Esophagus muscularis mucosa (tissue), 4 donors: ENCODE measurements at regions not wholly inside any gene's neighbourhood (a gene's known extent, or its start where the extent isn't known, plus 50 kb on each side); places are given as distances from the start of the nearest gene placed in this dataset.

Experiments used
- DNase-seq: peaks from one replicate; pipeline ENCODE4 v3.0.0-alpha.2; 2017; ENCODE audit errors: extremely low spot score
- H3K27ac ChIP-seq, 4 donors: fragments of 200-600 bp; sonication (generic); replicated peaks in 1 of 4; 1 replicate in 3 of 4; 2 replicates in 1 of 4; pipeline ENCODE4 v1.5.1; 2016 to 2019; ENCODE audit warnings: mild to moderate bottlenecking in 1 of 4
- H3K27me3 ChIP-seq, 4 donors: fragments of 200-600 bp; sonication (generic); one replicate each; pipeline versions ENCODE4 v1.5.1 to v1.6.0; 2016 to 2019
- H3K36me3 ChIP-seq, 4 donors: fragments of 200-600 bp; sonication (generic); one replicate each; pipeline ENCODE4 v1.5.1; 2016 to 2019
- H3K4me1 ChIP-seq, 4 donors: fragments of 200-600 bp; sonication (generic); one replicate each; pipeline ENCODE4 v1.5.1; 2016 to 2019
- H3K4me3 ChIP-seq, 4 donors: fragments of 200-600 bp; sonication (generic); 1 replicate in 2 of 4; 2 replicates in 2 of 4; pipeline ENCODE4 v1.5.1; 2016 to 2019; ENCODE audit warnings: mild to moderate bottlenecking in 4 of 4, moderate library complexity in 1 of 4
- H3K9me3 ChIP-seq, 4 donors: fragments of 200-600 bp; sonication (generic); 1 replicate in 3 of 4; 2 replicates in 1 of 4; pipeline ENCODE4 v1.5.1; 2016 to 2019
- EP300 ChIP-seq: sonication (generic); formaldehyde crosslinking; IDR thresholded peaks from one replicate; pipeline ENCODE4 v1.6.1; 2017; ENCODE audit warnings: antibody characterized with exemption
- POLR2A ChIP-seq: fragments of 450-650 bp; IDR thresholded peaks from one replicate; pipeline ENCODE4 v1.6.1; 2017; ENCODE audit warnings: antibody characterized with exemption, moderate library complexity, mild to moderate bottlenecking, low read depth
- POLR2AphosphoS5 ChIP-seq, 2 donors: sonication (generic); formaldehyde crosslinking; IDR thresholded peaks; one replicate each; pipeline ENCODE4 v1.6.1; 2017; ENCODE audit warnings: antibody characterized with exemption in 2 of 2
- WGBS: methylation state at CpG from one replicate; pipeline ENCODE4 v1.1.5; 2018; 5-methylcytosine and 5-hydroxymethylcytosine counted together
- intact Hi-C: fragments of 100-400 bp; cut with DNase I; formaldehyde crosslinking; loops from one replicate; pipeline ENCODE4 v1.15.1; 2023
- TF ChIP-seq, protein P1 (sequence below), 3 experiments: fragments of 200-600 bp in 2 of 3; fragments of 450-650 bp in 1 of 3; sonication (generic) in 2 of 3; IDR thresholded peaks; one replicate each; pipeline ENCODE4 v1.5.1; 2017 to 2019; ENCODE audit warnings: antibody characterized with exemption in 3 of 3, mild to moderate bottlenecking in 2 of 3, moderate library complexity in 1 of 3

DNA sequence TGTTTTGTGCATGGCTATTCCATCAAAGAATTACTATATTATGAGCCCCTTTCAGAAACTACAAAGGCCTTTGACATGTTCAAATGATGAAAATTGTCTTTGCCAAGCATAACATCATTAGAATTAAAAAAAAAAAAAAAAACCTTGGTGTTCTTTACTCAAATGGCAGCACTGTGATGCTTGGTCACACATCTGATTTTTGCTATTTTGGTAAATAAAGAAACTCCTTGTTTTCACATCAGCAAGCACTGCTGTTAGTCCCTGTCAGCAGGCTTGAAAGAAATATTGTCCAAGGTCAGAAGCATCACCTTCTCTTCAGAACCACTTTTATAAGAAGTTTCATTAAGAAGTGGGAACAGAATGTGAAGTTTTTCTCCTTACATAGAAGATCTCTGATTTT lies 537.3 kb downstream of the MFSD1 start:
- Histone ChIP-seq H3K4me3 (no peak overlapping the region), H3K36me3 (no peaks in the 10 kb centered on the region), H3K27ac (no peak overlapping the region), H3K9me3 (peaks cover 0 to 13% (median 10%) of the 10 kb centered on the region in 4 donors), H3K27me3 (no peaks in the 10 kb centered on the region), H3K4me1 (no peaks in the 10 kb centered on the region)
- TF ChIP-seq, protein P1, sequence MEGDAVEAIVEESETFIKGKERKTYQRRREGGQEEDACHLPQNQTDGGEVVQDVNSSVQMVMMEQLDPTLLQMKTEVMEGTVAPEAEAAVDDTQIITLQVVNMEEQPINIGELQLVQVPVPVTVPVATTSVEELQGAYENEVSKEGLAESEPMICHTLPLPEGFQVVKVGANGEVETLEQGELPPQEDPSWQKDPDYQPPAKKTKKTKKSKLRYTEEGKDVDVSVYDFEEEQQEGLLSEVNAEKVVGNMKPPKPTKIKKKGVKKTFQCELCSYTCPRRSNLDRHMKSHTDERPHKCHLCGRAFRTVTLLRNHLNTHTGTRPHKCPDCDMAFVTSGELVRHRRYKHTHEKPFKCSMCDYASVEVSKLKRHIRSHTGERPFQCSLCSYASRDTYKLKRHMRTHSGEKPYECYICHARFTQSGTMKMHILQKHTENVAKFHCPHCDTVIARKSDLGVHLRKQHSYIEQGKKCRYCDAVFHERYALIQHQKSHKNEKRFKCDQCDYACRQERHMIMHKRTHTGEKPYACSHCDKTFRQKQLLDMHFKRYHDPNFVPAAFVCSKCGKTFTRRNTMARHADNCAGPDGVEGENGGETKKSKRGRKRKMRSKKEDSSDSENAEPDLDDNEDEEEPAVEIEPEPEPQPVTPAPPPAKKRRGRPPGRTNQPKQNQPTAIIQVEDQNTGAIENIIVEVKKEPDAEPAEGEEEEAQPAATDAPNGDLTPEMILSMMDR (IDR thresholded peaks at IDR 0.05) = no peak
- TF ChIP-seq EP300 (no peak), POLR2AphosphoS5 (IDR thresholded peaks at IDR 0.05) (no peak), POLR2A (no peak)
- DNase-seq = no peak
- intact Hi-C loops = no loop called here

GRCh38 chr3:159340877-159341500 lies 539.1 kb downstream of the MFSD1 start:
- 48% methylated on average over 3 of the region's 3 CpGs for WGBS
- H3K27me3 ChIP-seq = no peaks in the 10 kb centered on the region

GRCh38 chr3:159346271-159346903 lies 544.5 kb downstream of the MFSD1 start:
- H3K4me1 ChIP-seq = no peaks in the 10 kb centered on the region

More at GRCh38 chr3:159340877-159341500, 539.1 kb downstream of the MFSD1 start:
- Histone ChIP-seq H3K4me1 (no peaks in the 10 kb centered on the region), H3K4me3 (no peak overlapping the region), H3K36me3 (no peaks in the 10 kb centered on the region), H3K9me3 (peaks cover 0 to 13% (median 10%) of the 10 kb centered on the region in 4 donors), H3K27ac (no peak overlapping the region)
- DNase-seq = no peak
- TF ChIP-seq POLR2AphosphoS5 (IDR thresholded peaks at IDR 0.05) (no peak), POLR2A (no peak), EP300 (no peak)
- TF ChIP-seq, protein P1 (IDR thresholded peaks at IDR 0.05) = no peak
- intact Hi-C loops = no loop called here

DNA sequence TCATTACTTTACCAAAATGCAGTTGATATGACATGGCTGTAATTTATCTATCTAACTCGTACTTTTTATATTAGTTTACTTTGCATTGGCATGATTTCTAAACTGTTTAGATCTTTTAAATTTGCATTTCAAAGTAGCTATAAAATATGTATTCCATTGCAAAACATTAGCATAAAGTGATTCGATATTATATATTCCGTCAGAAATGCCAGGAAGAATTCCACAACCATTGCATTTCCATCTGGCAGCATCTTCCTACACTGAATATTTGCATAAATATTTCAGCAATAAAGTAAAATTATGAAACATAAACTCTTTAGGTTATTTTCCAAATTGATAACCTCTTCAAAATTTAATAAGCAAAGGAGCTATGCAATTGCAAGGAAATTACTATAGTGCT lies 546.6 kb downstream of the MFSD1 start:
- WGBS = 78% methylated on average over 3 of the region's 3 CpGs
- Histone ChIP-seq H3K9me3 (no peaks in the 10 kb centered on the region), H3K4me1 (no peaks in the 10 kb centered on the region), H3K27me3 (no peaks in the 10 kb centered on the region), H3K27ac (no peak overlapping the region), H3K36me3 (no peaks in the 10 kb centered on the region), H3K4me3 (no peak overlapping the region)
- no peak for DNase-seq
- intact Hi-C loops = no loop called here
- TF ChIP-seq POLR2AphosphoS5 (IDR thresholded peaks at IDR 0.05) = no peak
- TF ChIP-seq POLR2A = no peak
- TF ChIP-seq, protein P1 (IDR thresholded peaks at IDR 0.05) = no peak
- TF ChIP-seq EP300 = no peak

More at GRCh38 chr3:159346271-159346903, 544.5 kb downstream of the MFSD1 start:
- Histone ChIP-seq H3K9me3 (peaks cover 0 to under 1% (median 0%) of the 10 kb centered on the region in 4 donors), H3K27ac (no peak overlapping the region), H3K4me3 (no peak overlapping the region), H3K27me3 (no peaks in the 10 kb centered on the region), H3K36me3 (no peaks in the 10 kb centered on the region)
- 78% methylated on average over 5 of the region's 5 CpGs for WGBS
- TF ChIP-seq EP300 (no peak), POLR2AphosphoS5 (IDR thresholded peaks at IDR 0.05) (no peak)
- intact Hi-C loops = no loop called here
- DNase-seq = no peak

GRCh38 chr3:159356606-159357005 lies 554.8 kb downstream of the MFSD1 start:
- H3K4me1 ChIP-seq = peaks cover 0 to 3% (median 0%) of the 10 kb centered on the region in 4 donors
- no peak overlapping the region for H3K27ac ChIP-seq
- H3K9me3 ChIP-seq = no peaks in the 10 kb centered on the region
- H3K27me3 ChIP-seq = no peaks in the 10 kb centered on the region
- no peak overlapping the region for H3K4me3 ChIP-seq
- no peak for DNase-seq
- H3K36me3 ChIP-seq = no peaks in the 10 kb centered on the region
- intact Hi-C loops = no loop called here
- TF ChIP-seq POLR2AphosphoS5 (IDR thresholded peaks at IDR 0.05) (no peak), POLR2A (no peak), EP300 (no peak)
- TF ChIP-seq, protein P1 (IDR thresholded peaks at IDR 0.05) = no peak
- WGBS = 65% methylated on average over 1 of the region's 1 CpG
